ENCODE measurements at regions not wholly inside any gene's neighbourhood (a gene's known extent, or its start where the extent isn't known, plus 50 kb on each side); places are given as distances from the start of the nearest gene placed in this dataset.

GRCh38 chr5:56512313-56512996 lies 279.3 kb upstream of the ANKRD55 start:
- Histone ChIP-seq H3K4me3 (ENCODE audit: insufficient read depth, low read depth, low read length) (no peak overlapping the region), H3K9me3 (ENCODE audit: control insufficient read depth, low read length) (no peaks in the 10 kb centered on the region), H3K4me1 (ENCODE audit: control insufficient read depth, insufficient read depth, low read length) (no peaks in the 10 kb centered on the region), H3K36me3 (ENCODE audit: control insufficient read depth, insufficient read depth, low read length) (no peaks in the 10 kb centered on the region), H3K27me3 (ENCODE audit: control insufficient read depth, insufficient read depth, low read length, poor library complexity, severe bottlenecking) (no peaks in the 10 kb centered on the region), H3K27ac (ENCODE audit: insufficient read depth, low read depth, low read length, poor library complexity, severe bottlenecking) (no peak overlapping the region)
- WGBS, 2 experiments, result 84 to 94% methylated on average over 5 to 6 of the region's 6 CpGs

- H3K27ac ChIP-seq (ENCODE audit: insufficient read depth, low read depth, low read length, poor library complexity, severe bottlenecking), result no peak overlapping the region
- 93 to 96% methylated on average over 2 of the region's 2 CpGs for WGBS, 2 experiments
- no peaks in the 10 kb centered on the region for H3K4me1 ChIP-seq (ENCODE audit: control insufficient read depth, insufficient read depth, low read length)
- no peaks in the 10 kb centered on the region for H3K9me3 ChIP-seq (ENCODE audit: control insufficient read depth, low read length)
- H3K4me3 ChIP-seq (ENCODE audit: insufficient read depth, low read depth, low read length), result no peak overlapping the region
- no peaks in the 10 kb centered on the region for H3K27me3 ChIP-seq (ENCODE audit: control insufficient read depth, insufficient read depth, low read length, poor library complexity, severe bottlenecking)
- no peaks in the 10 kb centered on the region for H3K36me3 ChIP-seq (ENCODE audit: control insufficient read depth, insufficient read depth, low read length)
These were observed 278.3 kb upstream of the ANKRD55 start for GRCh38 chr5:56511326-56511841.

- Histone ChIP-seq H3K27ac (ENCODE audit: insufficient read depth, low read depth, low read length, poor library complexity, severe bottlenecking) (no peak overlapping the region), H3K36me3 (ENCODE audit: control insufficient read depth, insufficient read depth, low read length) (no peaks in the 10 kb centered on the region), H3K27me3 (ENCODE audit: control insufficient read depth, insufficient read depth, low read length, poor library complexity, severe bottlenecking) (no peaks in the 10 kb centered on the region), H3K9me3 (ENCODE audit: control insufficient read depth, low read length) (no peaks in the 10 kb centered on the region), H3K4me1 (ENCODE audit: control insufficient read depth, insufficient read depth, low read length) (no peaks in the 10 kb centered on the region), H3K4me3 (ENCODE audit: insufficient read depth, low read depth, low read length) (no peak overlapping the region)
- WGBS, 2 experiments, result 97 to 99% methylated on average over 1 to 2 of the region's 2 CpGs
These were observed 275.1 kb upstream of the ANKRD55 start for GRCh38 chr5:56508249-56508648.

GRCh38 chr5:56507351-56507930 lies 274.3 kb upstream of the ANKRD55 start:
- no peaks in the 10 kb centered on the region for H3K9me3 ChIP-seq (ENCODE audit: control insufficient read depth, low read length)
- no peaks in the 10 kb centered on the region for H3K27me3 ChIP-seq (ENCODE audit: control insufficient read depth, insufficient read depth, low read length, poor library complexity, severe bottlenecking)
- H3K4me1 ChIP-seq (ENCODE audit: control insufficient read depth, insufficient read depth, low read length), result no peaks in the 10 kb centered on the region
- 95 to 100% methylated on average over 1 to 2 of the region's 2 CpGs for WGBS, 2 experiments
- H3K36me3 ChIP-seq (ENCODE audit: control insufficient read depth, insufficient read depth, low read length), result no peaks in the 10 kb centered on the region
- no peak overlapping the region for H3K27ac ChIP-seq (ENCODE audit: insufficient read depth, low read depth, low read length, poor library complexity, severe bottlenecking)
- H3K4me3 ChIP-seq (ENCODE audit: insufficient read depth, low read depth, low read length), result no peak overlapping the region

GRCh38 chr5:56506211-56506965 lies 273.3 kb upstream of the ANKRD55 start:
- H3K9me3 ChIP-seq (ENCODE audit: control insufficient read depth, low read length), result no peaks in the 10 kb centered on the region
- 88 to 94% methylated on average over 4 of the region's 4 CpGs for WGBS, 2 experiments
- no peaks in the 10 kb centered on the region for H3K36me3 ChIP-seq (ENCODE audit: control insufficient read depth, insufficient read depth, low read length)
- H3K4me3 ChIP-seq (ENCODE audit: insufficient read depth, low read depth, low read length), result no peak overlapping the region
- no peaks in the 10 kb centered on the region for H3K4me1 ChIP-seq (ENCODE audit: control insufficient read depth, insufficient read depth, low read length)
- no peak overlapping the region for H3K27ac ChIP-seq (ENCODE audit: insufficient read depth, low read depth, low read length, poor library complexity, severe bottlenecking)
- H3K27me3 ChIP-seq (ENCODE audit: control insufficient read depth, insufficient read depth, low read length, poor library complexity, severe bottlenecking), result no peaks in the 10 kb centered on the region

GRCh38 chr5:56503929-56504328 lies 270.8 kb upstream of the ANKRD55 start:
- Histone ChIP-seq H3K27me3 (ENCODE audit: control insufficient read depth, insufficient read depth, low read length, poor library complexity, severe bottlenecking) (no peaks in the 10 kb centered on the region), H3K4me3 (ENCODE audit: insufficient read depth, low read depth, low read length) (no peak overlapping the region), H3K27ac (ENCODE audit: insufficient read depth, low read depth, low read length, poor library complexity, severe bottlenecking) (no peak overlapping the region), H3K9me3 (ENCODE audit: control insufficient read depth, low read length) (no peaks in the 10 kb centered on the region), H3K36me3 (ENCODE audit: control insufficient read depth, insufficient read depth, low read length) (no peaks in the 10 kb centered on the region), H3K4me1 (ENCODE audit: control insufficient read depth, insufficient read depth, low read length) (no peaks in the 10 kb centered on the region)
- WGBS, 2 experiments, result 92% methylated on average over 3 of the region's 3 CpGs

- WGBS, 2 experiments, result 95% methylated on average over 5 of the region's 5 CpGs
- H3K27me3 ChIP-seq (ENCODE audit: control insufficient read depth, insufficient read depth, low read length, poor library complexity, severe bottlenecking), result no peaks in the 10 kb centered on the region
- H3K9me3 ChIP-seq (ENCODE audit: control insufficient read depth, low read length), result no peaks in the 10 kb centered on the region
- H3K27ac ChIP-seq (ENCODE audit: insufficient read depth, low read depth, low read length, poor library complexity, severe bottlenecking), result no peak overlapping the region
- no peaks in the 10 kb centered on the region for H3K36me3 ChIP-seq (ENCODE audit: control insufficient read depth, insufficient read depth, low read length)
- H3K4me3 ChIP-seq (ENCODE audit: insufficient read depth, low read depth, low read length), result no peak overlapping the region
- no peaks in the 10 kb centered on the region for H3K4me1 ChIP-seq (ENCODE audit: control insufficient read depth, insufficient read depth, low read length)
These were observed 268.8 kb upstream of the ANKRD55 start for GRCh38 chr5:56501781-56502557.

- Histone ChIP-seq H3K27me3 (ENCODE audit: control insufficient read depth, insufficient read depth, low read length, poor library complexity, severe bottlenecking) (no peaks in the 10 kb centered on the region), H3K4me3 (ENCODE audit: insufficient read depth, low read depth, low read length) (no peak overlapping the region), H3K27ac (ENCODE audit: insufficient read depth, low read depth, low read length, poor library complexity, severe bottlenecking) (no peak overlapping the region), H3K4me1 (ENCODE audit: control insufficient read depth, insufficient read depth, low read length) (no peaks in the 10 kb centered on the region), H3K9me3 (ENCODE audit: control insufficient read depth, low read length) (no peaks in the 10 kb centered on the region), H3K36me3 (ENCODE audit: control insufficient read depth, insufficient read depth, low read length) (no peaks in the 10 kb centered on the region)
- 89 to 95% methylated on average over 5 of the region's 5 CpGs for WGBS, 2 experiments
These were observed 266.8 kb upstream of the ANKRD55 start for GRCh38 chr5:56499901-56500300.

GRCh38 chr5:56499491-56499890 lies 266.4 kb upstream of the ANKRD55 start:
- WGBS, 2 experiments, result 88 to 94% methylated on average over 4 of the region's 4 CpGs
- H3K4me3 ChIP-seq (ENCODE audit: insufficient read depth, low read depth, low read length), result no peak overlapping the region
- H3K36me3 ChIP-seq (ENCODE audit: control insufficient read depth, insufficient read depth, low read length), result no peaks in the 10 kb centered on the region

More at GRCh38 chr5:56499491-56499890, 266.4 kb upstream of the ANKRD55 start:
- Histone ChIP-seq H3K27me3 (ENCODE audit: control insufficient read depth, insufficient read depth, low read length, poor library complexity, severe bottlenecking) (no peaks in the 10 kb centered on the region), H3K9me3 (ENCODE audit: control insufficient read depth, low read length) (no peaks in the 10 kb centered on the region), H3K4me1 (ENCODE audit: control insufficient read depth, insufficient read depth, low read length) (no peaks in the 10 kb centered on the region), H3K27ac (ENCODE audit: insufficient read depth, low read depth, low read length, poor library complexity, severe bottlenecking) (no peak overlapping the region)

All from ectodermal cell (in vitro differentiated cells).